ENCODE measurements at regions not wholly inside any gene's neighbourhood (a gene's known extent, or its start where the extent isn't known, plus 50 kb on each side); places are given as distances from the start of the nearest gene placed in this dataset.
"Not testable (repeated sequence)": the region's sequence is repeated elsewhere in the genome, so short reads cannot be mapped to it uniquely, and the experiment has no call there.

- not testable (repeated sequence) for ATAC-seq, H3K27ac Mint-ChIP-seq, DNase-seq, H3K4me3 Mint-ChIP-seq, H3K4me1 Mint-ChIP-seq, H3K27me3 Mint-ChIP-seq
- peaks cover 9 to 25% of the 10 kb centered on the region in 2 donors for H3K9me3 Mint-ChIP-seq
Measured at GRCh38 chr7:63111511-63111910, 887.1 kb upstream of the ZNF722 start.

- no peaks in the 10 kb centered on the region for H3K4me1 Mint-ChIP-seq
- H3K27me3 Mint-ChIP-seq = no peaks in the 10 kb centered on the region
- ATAC-seq (peak; percentile 37), DNase-seq (no peak)
- H3K9me3 Mint-ChIP-seq = peaks cover 9 to 32% of the 10 kb centered on the region in 2 donors
- no peak overlapping the region for H3K27ac Mint-ChIP-seq
- no peak overlapping the region for H3K4me3 Mint-ChIP-seq
Measured at GRCh38 chr7:63112764-63113712, 885.6 kb upstream of the ZNF722 start.

- no peaks in the 10 kb centered on the region for H3K27me3 Mint-ChIP-seq
- H3K4me1 Mint-ChIP-seq = no peaks in the 10 kb centered on the region
- no peak overlapping the region for H3K27ac Mint-ChIP-seq
- H3K9me3 Mint-ChIP-seq = peaks cover 9 to 32% of the 10 kb centered on the region in 2 donors
- no peak for DNase-seq
- H3K4me3 Mint-ChIP-seq = no peak overlapping the region
- no peak for ATAC-seq
Measured at GRCh38 chr7:63113713-63114285, 884.9 kb upstream of the ZNF722 start.

GRCh38 chr7:63114371-63114985 lies 884.2 kb upstream of the ZNF722 start:
- no peaks in the 10 kb centered on the region for H3K4me1 Mint-ChIP-seq
- DNase-seq = no peak
- ATAC-seq = peak; percentile 28
- no peaks in the 10 kb centered on the region for H3K27me3 Mint-ChIP-seq
- H3K9me3 Mint-ChIP-seq = peaks cover 9 to 32% of the 10 kb centered on the region in 2 donors
- H3K4me3 Mint-ChIP-seq = no peak overlapping the region
- no peak overlapping the region for H3K27ac Mint-ChIP-seq

Data from stimulated activated naive CD8-positive, alpha-beta T cell treated with anti-CD3 and anti-CD28 coated beads, Interleukin-15, amount 100 ng/mL, for 72 hours (primary cell).